GM21529 (cell line): ENCODE measurements at regions not wholly inside any gene's neighbourhood (a gene's known extent, or its start where the extent isn't known, plus 50 kb on each side); places are given as distances from the start of the nearest gene placed in this dataset.
"Not testable (repeated sequence)": the region's sequence is repeated elsewhere in the genome, so short reads cannot be mapped to it uniquely, and the experiment has no call there.

Experiments used
- ATAC-seq: cut with Tn5 transposase; IDR thresholded peaks from one replicate; pipeline ENCODE4 v1.9.1; 2021; ENCODE audit not compliant: unreplicated experiment

GRCh38 chr9:78437806-78438205, 140.9 kb downstream of the PSAT1 start:
- no peak for ATAC-seq

GRCh38 chr9:78438211-78438610, 141.3 kb downstream of the PSAT1 start:
- no peak for ATAC-seq

- ATAC-seq = no peak
Measured at GRCh38 chr9:78438780-78439179, 141.9 kb downstream of the PSAT1 start.

GRCh38 chr9:78439190-78439865, 142.4 kb downstream of the PSAT1 start:
- ATAC-seq = peak; percentile 92

GRCh38 chr9:78439866-78440830, 143.2 kb downstream of the PSAT1 start:
- no peak for ATAC-seq

- no peak for ATAC-seq
Measured at GRCh38 chr9:78441396-78441795, 144.5 kb downstream of the PSAT1 start.

- no peak for ATAC-seq
Measured at GRCh38 chr9:78441822-78442431, 145.0 kb downstream of the PSAT1 start.

- ATAC-seq = not testable (repeated sequence)
Measured at GRCh38 chr9:78442577-78442976, 145.7 kb downstream of the PSAT1 start.

- ATAC-seq = no peak
Measured at GRCh38 chr9:78443946-78444345, 147.0 kb downstream of the PSAT1 start.

GRCh38 chr9:78448960-78449673, 152.2 kb downstream of the PSAT1 start:
- ATAC-seq = no peak

- ATAC-seq = no peak
Measured at GRCh38 chr9:78453450-78453849, 156.5 kb downstream of the PSAT1 start.

- ATAC-seq = no peak
Measured at GRCh38 chr9:78462611-78463010, 165.7 kb downstream of the PSAT1 start.

- ATAC-seq = no peak
Measured at GRCh38 chr9:78463750-78464149, 166.8 kb downstream of the PSAT1 start.

- no peak for ATAC-seq
Measured at GRCh38 chr9:78468231-78468630, 171.3 kb downstream of the PSAT1 start.

- no peak for ATAC-seq
Measured at GRCh38 chr9:78468974-78469576, 172.2 kb downstream of the PSAT1 start.

- no peak for ATAC-seq
Measured at GRCh38 chr9:78470216-78470615, 173.3 kb downstream of the PSAT1 start.

GRCh38 chr9:78470741-78471140, 173.8 kb downstream of the PSAT1 start:
- no peak for ATAC-seq

- no peak for ATAC-seq
Measured at GRCh38 chr9:78472111-78472510, 175.2 kb downstream of the PSAT1 start.

- no peak for ATAC-seq
Measured at GRCh38 chr9:78479441-78479840, 182.5 kb downstream of the PSAT1 start.

GRCh38 chr9:78486661-78487060, 189.7 kb downstream of the PSAT1 start:
- ATAC-seq = no peak

GRCh38 chr9:78490231-78490630, 193.3 kb downstream of the PSAT1 start:
- ATAC-seq = no peak
